ENCODE measurements at regions not wholly inside any gene's neighbourhood (a gene's known extent, or its start where the extent isn't known, plus 50 kb on each side); places are given as distances from the start of the nearest gene placed in this dataset.

DNA sequence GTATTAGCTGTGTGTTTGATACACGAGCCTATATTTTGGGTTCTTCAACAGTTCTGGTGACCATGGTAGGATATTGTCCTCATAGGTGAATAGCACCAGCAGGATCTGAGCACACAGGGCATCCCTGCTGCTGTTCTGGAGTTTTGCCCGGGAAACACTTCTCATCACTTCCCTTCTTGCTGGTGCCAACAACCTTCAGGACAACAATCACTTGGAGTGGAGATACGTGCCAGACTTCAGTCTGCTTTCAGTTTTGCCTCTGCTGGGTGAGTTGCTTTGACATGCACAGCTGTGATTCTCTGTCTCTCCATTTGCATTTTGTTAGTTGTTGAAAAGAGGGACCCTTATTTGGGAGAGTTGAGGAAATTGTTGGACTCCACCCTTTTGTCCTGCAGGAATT, 1347.2 kb upstream of the DDX18 start:
- TF ChIP-seq POLR2AphosphoS5 (IDR thresholded peaks at IDR 0.05) (no peak), POLR2A (IDR thresholded peaks at IDR 0.05) (no peak)
